ENCODE measurements at regions not wholly inside any gene's neighbourhood (a gene's known extent, or its start where the extent isn't known, plus 50 kb on each side); places are given as distances from the start of the nearest gene placed in this dataset.

DNA sequence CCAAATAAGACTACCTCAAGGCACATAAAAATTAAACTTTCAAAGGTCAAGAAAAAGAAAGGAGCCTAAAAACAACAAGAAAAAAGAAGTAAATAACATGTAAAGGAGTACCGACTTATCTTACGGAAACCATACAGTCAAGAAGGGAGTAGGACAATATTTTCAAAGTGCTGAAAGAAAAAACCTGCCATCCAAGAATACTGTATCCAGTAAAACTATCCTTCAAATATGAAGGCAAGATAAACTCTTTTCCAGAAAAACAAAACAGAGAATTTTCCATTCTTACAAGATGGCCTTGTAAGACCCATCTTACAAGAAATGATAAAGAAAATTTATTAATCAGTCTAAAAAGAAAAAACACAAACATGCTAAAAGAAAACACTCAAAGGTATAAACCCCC is 302.2 kb downstream of the LMBRD1 start:
- H3K36me3 ChIP-seq (ENCODE audit: control insufficient read depth in 2 of 4, insufficient read depth in 4 of 4, low read length in 3 of 4) = no peaks in the 10 kb centered on the region
- H3K27me3 ChIP-seq (replicated peaks in 1 of 4; ENCODE audit: control insufficient read depth in 3 of 4, extremely low read depth in 1 of 4, insufficient read depth in 3 of 4, low read length in 3 of 4) = peaks cover 0 to 1% (median 0%) of the 10 kb centered on the region in 4 experiments; a peak in 1 of 7 replicates
- H3K23ac ChIP-seq (ENCODE audit: insufficient read length) = no peak overlapping the region
- H3K79me1 ChIP-seq (ENCODE audit: low read depth, low read length) = no peaks in the 10 kb centered on the region
- no peak overlapping the region for H2BK120ac ChIP-seq (replicated peaks; ENCODE audit: low read depth, low read length)
- no peak overlapping the region for H4K8ac ChIP-seq (ENCODE audit: extremely low read depth, insufficient read depth, low read length)
- H3K27ac ChIP-seq (ENCODE audit: low read depth, low read length) = no peak overlapping the region
- no peak overlapping the region for H3K18ac ChIP-seq (ENCODE audit: extremely low read depth, low read length)
- no peak for FAIRE-seq
- H2BK12ac ChIP-seq (ENCODE audit: low read depth, low read length) = no peak overlapping the region
- no peak overlapping the region for H4K91ac ChIP-seq (replicated peaks; ENCODE audit: insufficient read length, low read length)
- H2BK15ac ChIP-seq (ENCODE audit: low read length) = no peak overlapping the region
- DNase-seq (ENCODE audit: low read depth in 1 of 2, low spot score in 2 of 2) = no peak
- H3K4me3 ChIP-seq (ENCODE audit: extremely low read depth in 1 of 4, insufficient read depth in 2 of 4, low read depth in 3 of 4, low read length in 4 of 4) = no peak overlapping the region
- H2BK20ac ChIP-seq (ENCODE audit: low read length) = no peak overlapping the region
- no peak overlapping the region for H3K56ac ChIP-seq (replicated peaks; ENCODE audit: insufficient read length, low read depth, low read length)
- no peaks in the 10 kb centered on the region for H3K4me1 ChIP-seq (replicated peaks in 1 of 4; ENCODE audit: control insufficient read depth in 3 of 4, insufficient read depth in 4 of 4, low read length in 3 of 4)
- TF ChIP-seq FOSL1 (IDR thresholded peaks at IDR 0.05; ENCODE audit: insufficient read depth, low read depth, low read length) = no peak
- no peak for TF ChIP-seq SP2 (IDR thresholded peaks at IDR 0.05; ENCODE audit: low read length)
- no peak for TF ChIP-seq TAF1 (IDR thresholded peaks at IDR 0.05; ENCODE audit: low read depth, low read length)
- CTCF ChIA-PET (ENCODE audit: partially characterized antibody) = no interaction called here
- H3K14ac ChIP-seq (ENCODE audit: insufficient read length) = no peak overlapping the region
- H3K79me2 ChIP-seq (ENCODE audit: control insufficient read depth in 1 of 2, insufficient read depth in 2 of 2, low read length in 2 of 2) = no peaks in the 10 kb centered on the region
- no peak overlapping the region for H3K9ac ChIP-seq (replicated peaks in 1 of 4; ENCODE audit: extremely low read depth in 1 of 4, low read depth in 3 of 4, low read length in 3 of 4)
- no peak overlapping the region for H3K4ac ChIP-seq (replicated peaks; ENCODE audit: insufficient read length, low read depth, low read length)
- peaks cover 0 to 6% of the 10 kb centered on the region in 2 experiments; a peak in 1 of 4 replicates for H3K9me3 ChIP-seq (ENCODE audit: insufficient read depth in 2 of 2, low read depth in 1 of 2, low read length in 1 of 2)
- H3K23me2 ChIP-seq (ENCODE audit: low read depth, low read length) = no peaks in the 10 kb centered on the region
- 94% methylated on average over 2 of the region's 2 CpGs; no CpG with 5 or more reads in 1 of the 2 experiments for WGBS, 2 experiments (ENCODE audit: extremely low coverage in 1 of 2, insufficient coverage in 1 of 2, insufficient read length in 1 of 2, insufficient replicate concordance in 2 of 2, low coverage in 1 of 2, low lambda C conversion rate in 2 of 2, missing lambda C conversion rate in 1 of 2)
- no peak overlapping the region for H4K5ac ChIP-seq (ENCODE audit: insufficient read length, low read depth, low read length)
- H2BK5ac ChIP-seq (ENCODE audit: low read depth, low read length) = no peak overlapping the region
- no peak overlapping the region for H3K4me2 ChIP-seq (ENCODE audit: insufficient read depth in 1 of 2, low read depth in 2 of 2, low read length in 2 of 2)
- no peaks in the 10 kb centered on the region for H4K20me1 ChIP-seq (replicated peaks in 1 of 2; ENCODE audit: control insufficient read depth in 1 of 2, insufficient read depth in 2 of 2, low read length in 2 of 2)
- H2AK5ac ChIP-seq (ENCODE audit: low read depth, low read length) = no peak overlapping the region
- POLR2A ChIA-PET (ENCODE audit: partially characterized antibody) = no interaction called here
- H2AFZ ChIP-seq (ENCODE audit: low read length) = no peak overlapping the region
